Testis (tissue), 2 donors: ENCODE measurements at regions not wholly inside any gene's neighbourhood (a gene's known extent, or its start where the extent isn't known, plus 50 kb on each side); places are given as distances from the start of the nearest gene placed in this dataset.
"Not testable (repeated sequence)": the region's sequence is repeated elsewhere in the genome, so short reads cannot be mapped to it uniquely, and the experiment has no call there.

Experiments used
- CTCF ChIP-seq, 3 experiments: fragments of 450-650 bp in 2 of 3; fragments of 200-600 bp in 1 of 3; sonication (generic) in 1 of 3; IDR thresholded peaks; one replicate each; pipeline ENCODE4 v1.5.1; 2016 to 2019; ENCODE audit warnings: antibody characterized with exemption in 3 of 3, mild to moderate bottlenecking in 2 of 3, moderate library complexity in 1 of 3
- POLR2A ChIP-seq: fragments of 450-650 bp; IDR thresholded peaks from one replicate; pipeline ENCODE4 v1.6.1; 2017; ENCODE audit warnings: antibody characterized with exemption, mild to moderate bottlenecking, moderate library complexity

GRCh38 chr18:14973421-14973820 lies 225.4 kb downstream of the ANKRD30B start:
- not testable (repeated sequence) for TF ChIP-seq CTCF (IDR thresholded peaks at IDR 0.05); POLR2A
